Stimulated activated CD4-positive, alpha-beta T cell treated with anti-CD3 and anti-CD28 coated beads, TNF-alpha, amount 100 ng/mL, for 4 hours (primary cell): ENCODE measurements at regions not wholly inside any gene's neighbourhood (a gene's known extent, or its start where the extent isn't known, plus 50 kb on each side); places are given as distances from the start of the nearest gene placed in this dataset.

Experiments used
- DNase-seq, 3 experiments: peaks; one replicate each; pipeline ENCODE4 v3.0.0-alpha.2; 2020; ENCODE audit warnings: low read depth in 3 of 3

- DNase-seq = no peak
Measured at GRCh38 chr7:79872176-79872575, 262.5 kb upstream of the GNAI1 start.

DNA sequence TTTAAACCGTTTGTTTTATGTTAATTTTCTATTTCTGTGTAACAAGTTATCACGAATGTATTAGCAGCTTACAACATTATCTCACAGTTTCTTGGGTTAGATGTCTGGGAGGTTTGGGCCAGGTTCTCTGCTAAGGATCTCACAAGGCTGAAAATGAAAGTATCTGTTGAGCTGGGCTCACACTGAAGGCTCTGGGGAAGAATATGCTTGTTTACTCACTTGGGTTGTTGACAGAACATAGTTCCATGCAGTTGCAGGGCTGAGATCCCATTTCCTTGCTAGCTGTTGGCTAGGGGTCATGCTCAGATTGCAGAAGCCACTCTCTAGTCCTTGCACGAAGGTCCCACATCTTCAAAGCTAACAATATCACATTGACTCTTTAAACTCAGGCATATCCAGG, 266.6 kb upstream of the GNAI1 start:
- DNase-seq = no peak

DNA sequence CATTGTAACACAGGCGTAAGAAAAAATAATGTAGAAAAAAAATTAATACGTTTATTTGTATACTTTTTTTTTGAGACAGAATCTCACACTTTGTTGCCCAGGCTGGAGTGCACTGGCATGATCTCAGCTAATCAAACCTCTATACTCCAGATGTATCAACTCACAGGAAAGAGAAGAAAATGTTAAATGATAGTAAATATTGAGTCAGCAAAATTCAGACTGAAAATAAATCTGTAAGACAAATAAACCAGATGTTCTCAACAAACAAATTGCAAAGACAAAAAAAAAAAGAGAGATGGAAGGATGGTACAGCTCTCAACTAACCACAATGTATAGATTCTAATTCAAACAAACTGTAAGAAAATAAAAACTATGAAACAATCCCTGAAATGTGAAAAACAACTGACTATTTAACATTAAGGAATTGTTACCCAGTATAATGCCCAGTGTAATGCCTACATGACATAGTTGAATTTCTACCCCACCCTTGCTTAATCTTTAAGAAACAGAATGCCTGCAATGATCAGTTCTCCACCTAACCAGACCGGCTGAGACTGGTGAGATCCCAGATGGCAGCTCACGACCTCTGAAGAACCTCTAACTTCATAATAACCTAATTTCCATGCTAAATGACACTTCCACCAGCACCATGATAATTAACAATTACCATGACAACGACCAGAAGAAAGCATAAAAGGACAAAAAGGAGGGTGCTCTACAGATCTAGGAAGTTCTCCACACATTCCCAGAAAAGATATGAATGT, 272.0 kb upstream of the GNAI1 start:
- no peak for DNase-seq

DNA sequence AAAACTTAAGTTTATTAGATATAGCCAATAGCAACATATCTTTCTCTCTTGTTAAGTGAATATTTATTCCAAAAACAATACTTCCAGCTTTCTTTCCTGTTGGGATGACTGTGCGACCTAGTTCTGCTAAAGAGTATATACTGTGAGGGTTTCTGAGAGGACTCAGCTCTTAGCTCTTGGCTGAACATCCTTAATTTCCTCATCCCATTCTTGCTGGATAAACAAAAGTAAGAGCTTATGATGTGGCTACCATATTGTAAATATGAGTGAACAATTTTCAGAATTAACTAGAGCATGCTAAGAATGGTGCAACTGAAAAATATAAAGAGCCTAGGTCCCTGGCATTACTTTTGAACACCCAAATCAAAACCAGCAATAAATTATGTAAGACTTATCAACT, 279.5 kb upstream of the GNAI1 start:
- DNase-seq = no peak

DNA sequence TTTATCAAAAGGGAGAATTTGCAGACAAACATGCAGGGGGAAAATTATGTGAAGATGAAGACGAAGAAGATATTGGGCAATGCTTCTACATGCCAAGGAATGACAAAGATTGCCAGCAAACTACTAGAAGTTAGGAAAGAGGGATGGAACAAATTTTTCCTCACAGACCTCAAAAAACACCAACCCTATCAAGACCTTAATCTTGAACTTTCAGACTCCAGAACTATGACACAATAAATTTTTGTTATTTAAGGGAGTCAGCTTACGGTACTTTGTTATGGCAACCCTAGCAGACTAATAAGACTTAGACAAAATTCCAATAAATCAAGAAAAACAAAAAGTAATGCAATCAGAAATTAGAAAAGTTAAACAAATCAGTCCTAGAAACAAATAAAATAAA, 280.0 kb upstream of the GNAI1 start:
- DNase-seq = no peak

GRCh38 chr7:79837915-79838314, 296.7 kb upstream of the GNAI1 start:
- no peak for DNase-seq

- no peak for DNase-seq
Measured at GRCh38 chr7:79833616-79834015, 301.0 kb upstream of the GNAI1 start.

DNA sequence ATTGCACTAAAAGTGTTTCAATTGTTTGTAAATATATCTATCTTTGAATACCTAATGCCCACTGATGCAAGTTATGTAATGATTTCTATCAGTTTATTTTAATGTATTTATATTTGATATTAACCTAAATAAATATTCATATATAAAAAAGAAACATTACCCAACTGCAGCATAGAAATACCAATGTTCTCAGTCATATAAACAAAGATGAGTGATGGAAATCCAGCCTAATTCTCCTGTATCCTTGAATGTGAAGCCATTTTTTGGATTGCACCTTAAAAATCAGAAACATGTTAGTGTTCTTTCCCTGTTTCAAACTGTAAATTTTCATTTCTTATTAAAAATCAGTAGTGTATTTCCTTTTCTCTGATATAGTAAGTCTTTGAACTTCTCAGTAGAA, 305.8 kb upstream of the GNAI1 start:
- no peak for DNase-seq

GRCh38 chr7:79823246-79823951, 311.2 kb upstream of the GNAI1 start:
- DNase-seq = no peak

DNA sequence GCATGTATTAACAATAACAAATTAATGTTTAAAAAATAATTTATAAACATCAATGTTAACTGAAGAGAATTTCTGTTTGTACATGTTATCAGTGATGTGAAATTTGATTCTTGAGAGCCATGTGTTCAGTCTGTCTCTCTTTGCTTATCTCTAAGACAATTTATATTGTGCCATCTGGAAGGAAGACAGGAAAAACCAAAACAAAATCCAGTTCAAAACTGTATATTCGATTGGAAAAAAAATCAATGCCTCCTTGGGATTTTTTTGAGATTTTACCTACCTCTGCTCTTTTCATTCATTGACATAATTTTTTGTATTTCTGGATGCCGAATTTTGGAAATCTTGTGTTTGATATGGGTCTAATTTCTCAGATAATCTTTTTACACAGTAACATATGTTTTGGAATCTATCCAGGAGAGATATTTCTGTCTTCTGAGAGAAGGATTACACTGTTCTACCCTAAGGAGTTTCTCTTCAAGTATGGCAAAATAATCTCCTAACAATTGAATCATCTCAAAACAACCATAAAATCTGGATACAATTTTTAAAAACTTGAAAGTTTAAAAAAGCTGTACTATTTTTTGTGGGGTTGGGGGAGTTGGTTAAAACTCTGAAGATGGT, 311.9 kb upstream of the GNAI1 start:
- DNase-seq = no peak

- DNase-seq = no peak
Measured at GRCh38 chr7:79820387-79820786, 314.2 kb upstream of the GNAI1 start.

DNA sequence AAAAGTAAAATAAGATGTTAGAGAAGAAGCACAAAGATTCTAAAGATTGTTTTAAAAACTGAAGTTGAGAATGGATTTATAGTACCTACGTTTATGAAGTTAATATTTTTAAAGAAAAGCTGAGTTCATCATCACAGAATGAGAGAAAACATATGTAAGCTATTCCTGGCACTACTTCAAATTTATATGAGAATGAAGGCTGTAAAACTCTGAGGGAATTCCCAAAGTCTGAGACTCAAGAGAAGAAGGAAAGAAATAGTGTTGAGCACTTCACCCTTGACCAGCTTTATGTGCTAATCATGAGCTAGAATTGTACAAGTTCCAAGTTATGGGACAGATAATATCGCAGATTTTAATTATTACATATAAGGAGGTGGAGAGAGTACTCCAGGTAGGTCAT, 323.7 kb upstream of the GNAI1 start:
- DNase-seq = no peak

GRCh38 chr7:79806161-79806734, 328.4 kb upstream of the GNAI1 start:
- DNase-seq = no peak

- no peak for DNase-seq
Measured at GRCh38 chr7:79790656-79791262, 337.3 kb upstream of the MAGI2 start.

- DNase-seq = no peak
Measured at GRCh38 chr7:79789584-79790345, 336.3 kb upstream of the MAGI2 start.

DNA sequence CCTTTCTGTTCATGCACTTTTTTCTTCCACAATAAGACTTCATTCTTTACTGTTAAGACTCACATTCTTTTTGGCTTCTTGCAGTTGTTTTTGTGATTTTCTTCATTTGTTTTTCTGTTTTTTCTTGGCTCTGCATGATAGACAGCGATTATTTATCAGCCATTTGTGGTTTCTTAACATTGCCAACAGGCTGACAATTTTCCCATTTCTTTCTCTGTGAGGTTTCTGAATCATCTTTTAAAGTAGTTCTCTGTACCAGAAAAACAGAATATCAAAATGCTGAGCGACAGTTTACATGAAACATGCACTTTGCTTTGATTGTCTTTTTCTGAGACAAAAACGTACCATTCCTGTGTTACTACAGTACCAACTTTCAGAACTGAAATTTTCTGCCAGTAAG, 334.2 kb upstream of the MAGI2 start:
- DNase-seq = no peak

DNA sequence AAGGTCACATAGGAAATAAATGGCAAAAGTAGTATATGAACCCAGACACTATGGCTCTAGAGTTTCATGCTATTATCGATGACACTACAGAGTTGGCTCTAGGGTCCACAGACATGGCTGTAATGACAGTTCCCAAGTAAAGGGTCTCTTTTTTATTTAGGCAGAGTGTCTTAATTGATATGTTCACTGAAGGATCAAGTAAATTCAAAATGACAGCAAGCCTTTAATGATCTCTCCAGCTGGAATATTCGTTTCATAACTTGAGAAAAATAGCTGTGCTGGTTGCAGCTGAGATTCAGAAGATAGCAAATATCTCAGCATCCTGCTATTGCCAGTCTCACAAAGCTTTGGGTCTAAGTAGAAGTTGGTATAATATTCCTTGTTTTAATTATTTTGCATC, 333.6 kb upstream of the MAGI2 start:
- no peak for DNase-seq

DNA sequence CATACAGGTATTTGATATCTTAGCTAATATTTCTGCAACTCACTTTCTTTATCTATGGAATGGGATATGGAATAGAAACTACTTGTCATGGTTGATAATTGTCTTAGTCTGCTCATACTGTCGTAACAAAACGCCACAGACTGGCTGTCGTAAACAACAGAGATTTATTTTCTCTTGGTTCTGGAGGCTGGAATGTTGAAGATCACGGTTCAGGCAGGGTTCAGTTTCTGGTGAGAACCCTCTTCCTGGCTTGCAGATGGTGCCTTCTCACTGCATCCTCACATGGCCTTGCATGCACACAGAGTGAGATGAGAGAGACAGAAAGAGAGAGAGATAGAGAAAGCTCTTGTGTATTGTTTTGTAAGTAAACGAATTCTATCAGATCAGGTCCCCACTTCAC, 332.7 kb upstream of the MAGI2 start:
- no peak for DNase-seq

DNA sequence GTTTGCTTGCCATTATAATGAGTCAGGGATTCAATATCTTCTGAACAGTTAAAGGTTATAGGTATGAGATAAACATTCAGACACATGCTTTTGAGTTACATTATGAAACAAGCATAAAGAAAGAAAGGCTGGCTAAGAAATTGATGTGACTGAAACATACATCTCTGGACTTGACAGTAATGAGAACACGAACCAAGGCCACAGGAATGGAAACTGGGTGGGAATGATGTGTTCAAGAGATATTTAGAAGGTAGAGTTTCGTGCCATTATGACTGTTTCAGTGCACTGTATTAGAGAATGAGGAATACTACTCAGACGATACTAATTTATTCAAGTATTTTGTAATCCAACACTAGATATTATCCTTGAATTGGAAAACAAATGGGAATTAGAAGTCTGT, 332.1 kb upstream of the MAGI2 start:
- no peak for DNase-seq

GRCh38 chr7:79782906-79783305, 329.4 kb upstream of the MAGI2 start:
- DNase-seq = no peak

DNA sequence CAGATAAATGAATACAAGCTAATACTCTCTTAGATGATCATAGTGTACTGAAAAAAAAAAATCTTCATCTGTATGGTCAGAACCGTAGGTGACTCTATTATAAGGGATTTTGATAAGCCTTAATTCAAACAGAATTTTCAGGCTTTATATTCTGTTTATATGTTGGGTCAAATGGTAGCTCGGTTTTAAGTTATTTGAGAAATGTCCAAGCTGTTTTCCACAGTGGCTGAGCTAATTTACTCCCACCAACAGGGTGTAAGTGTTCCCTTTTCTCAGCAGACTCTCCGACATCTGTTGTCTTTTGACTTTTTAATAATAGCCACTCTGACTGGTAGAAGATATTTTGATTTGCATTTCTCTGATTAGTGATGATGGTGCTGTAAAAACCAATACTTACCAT, 328.8 kb upstream of the MAGI2 start:
- DNase-seq = no peak

DNA sequence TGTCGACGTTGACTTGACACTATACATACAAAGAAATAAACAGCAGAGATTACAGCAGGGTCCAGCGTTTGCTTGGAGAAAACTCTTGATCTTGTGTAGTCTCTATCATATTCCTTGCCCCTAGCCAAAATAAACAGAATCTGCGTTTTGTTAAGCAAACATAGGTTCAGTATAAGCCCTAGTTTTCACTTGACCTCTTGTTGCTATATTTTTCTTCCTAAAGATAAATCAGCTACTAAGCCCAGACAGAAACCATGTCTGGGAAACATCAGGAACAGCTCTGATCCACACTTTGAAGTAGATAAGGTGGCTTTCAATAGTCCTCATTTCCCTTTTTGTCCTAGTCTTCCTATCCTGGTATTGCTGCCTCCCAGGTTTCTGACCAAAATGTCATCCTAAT, 328.2 kb upstream of the MAGI2 start:
- no peak for DNase-seq
